HEK293T (cell line): ENCODE measurements at regions not wholly inside any gene's neighbourhood (a gene's known extent, or its start where the extent isn't known, plus 50 kb on each side); places are given as distances from the start of the nearest gene placed in this dataset.

Source experiments
- CTCF ChIA-PET: fragments of 350-600 bp; formaldehyde crosslinking; extraction: SDS; loops from one replicate; lab custom pipeline; 2021; ENCODE audit warnings: antibody characterized with exemption, inconsistent platforms; lab: Yijun Ruan, JAX
- POLR2A ChIA-PET: fragments of 350-600 bp; formaldehyde crosslinking; extraction: SDS; loops from one replicate; lab custom pipeline; 2020; ENCODE audit warnings: antibody characterized with exemption, inconsistent platforms; lab: Yijun Ruan, JAX
- DNase-seq: peaks from one replicate; pipeline ENCODE4 v3.0.0; 2012; ENCODE audit warnings: mixed read lengths; ENCODE audit errors: extremely low spot score
- ARNT ChIP-seq: fragments of 450-650 bp; IDR thresholded peaks from 2 replicates; pipeline ENCODE4 v1.6.1; 2017; ENCODE audit warnings: mild to moderate bottlenecking
- BHLHE40 ChIP-seq: fragments of 450-650 bp; IDR thresholded peaks from 2 replicates; pipeline ENCODE4 v1.6.1; 2016; ENCODE audit warnings: mild to moderate bottlenecking, moderate library complexity, borderline replicate concordance
- CTBP1 ChIP-seq: fragments of 450-650 bp; IDR thresholded peaks from 2 replicates; pipeline ENCODE4 v1.6.1; 2016; ENCODE audit warnings: borderline replicate concordance
- ELF4 ChIP-seq: fragments of 450-650 bp; IDR thresholded peaks from 2 replicates; pipeline ENCODE4 v1.6.1; 2017; ENCODE audit warnings: antibody characterized with exemption
- FOXA1 ChIP-seq: fragments of 450-650 bp; IDR thresholded peaks from 2 replicates; pipeline ENCODE4 v1.6.1; 2016; ENCODE audit warnings: mild to moderate bottlenecking
- FOXK2 ChIP-seq: fragments of 450-650 bp; IDR thresholded peaks from 2 replicates; pipeline ENCODE4 v1.6.1; 2016; ENCODE audit warnings: mild to moderate bottlenecking
- FOXM1 ChIP-seq: fragments of 450-650 bp; IDR thresholded peaks from 2 replicates; pipeline ENCODE4 v1.6.1; 2017; ENCODE audit warnings: mild to moderate bottlenecking, borderline replicate concordance
- HDGF ChIP-seq: fragments of 450-650 bp; IDR thresholded peaks from 2 replicates; pipeline ENCODE4 v1.6.1; 2017; ENCODE audit warnings: antibody characterized with exemption, borderline replicate concordance
- L3MBTL2 ChIP-seq: fragments of 450-650 bp; conservative IDR thresholded peaks from 2 replicates; pipeline ENCODE4 v1.6.1; 2016; ENCODE audit warnings: mild to moderate bottlenecking
- LEF1 ChIP-seq: fragments of 450-650 bp; IDR thresholded peaks from 2 replicates; pipeline ENCODE4 v1.6.1; 2017; ENCODE audit warnings: mild to moderate bottlenecking, borderline replicate concordance
- NFRKB ChIP-seq: fragments of 450-650 bp; IDR thresholded peaks from 2 replicates; pipeline ENCODE4 v1.6.1; 2016; ENCODE audit warnings: mild to moderate bottlenecking, moderate library complexity
- SP1 ChIP-seq: fragments of 450-650 bp; IDR thresholded peaks from 2 replicates; pipeline ENCODE4 v1.6.1; 2017
- SUZ12 ChIP-seq: fragments of 450-650 bp; IDR thresholded peaks from 2 replicates; pipeline ENCODE4 v1.6.1; 2016; ENCODE audit warnings: mild to moderate bottlenecking
- TARDBP ChIP-seq: fragments of 450-650 bp; IDR thresholded peaks from 2 replicates; pipeline ENCODE4 v1.6.1; 2016
- ZNF384 ChIP-seq: fragments of 450-650 bp; IDR thresholded peaks from 2 replicates; pipeline ENCODE4 v1.6.1; 2016
- TF ChIP-seq, protein P1 (sequence below): fragments of 450-650 bp; IDR thresholded peaks from 2 replicates; pipeline ENCODE4 v1.6.1; 2016

DNA sequence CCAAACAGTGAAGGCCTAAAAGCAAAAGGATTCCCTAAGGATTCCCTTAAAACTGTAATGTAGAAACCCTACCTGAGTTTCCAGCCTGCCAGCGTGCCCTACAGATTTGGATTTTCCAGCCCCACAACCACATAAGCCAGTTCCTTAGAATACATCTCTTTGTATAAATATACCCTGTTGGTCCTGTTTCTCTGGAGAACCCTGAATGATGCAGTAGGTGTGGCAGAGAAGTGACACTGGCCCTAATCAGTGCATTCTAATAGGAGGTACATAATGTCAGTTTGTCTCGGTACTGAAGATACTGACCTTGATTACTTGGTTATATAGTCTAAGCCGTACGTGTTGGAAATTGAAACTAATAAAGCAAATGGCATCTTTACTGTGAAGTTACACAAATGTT lies 707.8 kb upstream of the SLC35B3 start:
- CTCF ChIA-PET, result no interaction called here
- POLR2A ChIA-PET, result no interaction called here
- TF ChIP-seq ARNT (no peak), BHLHE40 (no peak)
- no peak for DNase-seq

DNA sequence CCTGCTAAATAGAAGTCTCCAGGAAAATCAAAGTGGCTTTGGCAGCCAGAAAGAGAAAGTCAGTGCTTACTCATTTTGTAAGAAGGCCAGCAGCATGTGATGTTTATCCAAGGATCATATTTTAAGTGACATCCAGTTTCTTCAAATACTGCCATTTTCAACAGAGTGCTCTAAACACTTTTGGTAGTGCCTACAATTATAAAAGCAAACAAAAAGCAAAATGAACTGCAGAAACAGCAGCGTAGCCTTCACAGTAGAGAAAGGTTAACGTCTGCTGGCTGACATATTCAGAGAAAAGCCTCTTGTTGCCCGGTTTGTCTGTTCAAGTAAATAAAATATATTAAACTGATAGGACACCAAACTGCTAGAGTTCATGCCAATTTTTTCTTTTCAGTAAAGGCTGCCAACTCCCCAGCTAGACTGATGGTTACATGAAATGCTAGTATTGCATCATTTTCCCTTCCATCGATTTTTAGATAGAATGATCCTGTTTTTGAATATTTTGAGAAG lies 705.7 kb upstream of the SLC35B3 start:
- CTCF ChIA-PET, result no interaction called here
- TF ChIP-seq SP1 (no peak), FOXK2 (no peak), BHLHE40 (no peak), SUZ12 (no peak), FOXM1 (no peak)
- TF ChIP-seq, protein P1, sequence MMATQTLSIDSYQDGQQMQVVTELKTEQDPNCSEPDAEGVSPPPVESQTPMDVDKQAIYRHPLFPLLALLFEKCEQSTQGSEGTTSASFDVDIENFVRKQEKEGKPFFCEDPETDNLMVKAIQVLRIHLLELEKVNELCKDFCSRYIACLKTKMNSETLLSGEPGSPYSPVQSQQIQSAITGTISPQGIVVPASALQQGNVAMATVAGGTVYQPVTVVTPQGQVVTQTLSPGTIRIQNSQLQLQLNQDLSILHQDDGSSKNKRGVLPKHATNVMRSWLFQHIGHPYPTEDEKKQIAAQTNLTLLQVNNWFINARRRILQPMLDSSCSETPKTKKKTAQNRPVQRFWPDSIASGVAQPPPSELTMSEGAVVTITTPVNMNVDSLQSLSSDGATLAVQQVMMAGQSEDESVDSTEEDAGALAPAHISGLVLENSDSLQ, result no peak
- no peak for DNase-seq
- POLR2A ChIA-PET, result no interaction called here

DNA sequence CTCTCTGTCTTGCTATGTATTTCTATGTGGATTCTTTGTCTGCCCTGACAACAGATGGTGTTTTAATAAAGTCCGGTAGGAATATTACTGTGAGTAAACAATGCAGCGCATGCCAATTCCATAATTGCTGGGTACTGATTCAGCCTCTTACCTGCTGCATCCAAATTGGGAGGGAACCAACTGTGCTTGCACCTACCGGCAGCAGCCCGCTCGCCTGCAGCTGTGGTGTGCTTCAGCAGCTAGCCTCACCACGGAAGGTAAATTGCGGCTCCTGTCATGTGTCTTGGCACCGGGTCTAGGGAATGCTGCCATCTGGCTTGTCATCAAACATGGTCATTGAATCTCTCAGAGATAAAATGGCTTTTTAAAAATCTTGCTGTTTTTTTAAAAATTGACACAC lies 704.8 kb upstream of the SLC35B3 start:
- DNase-seq, result no peak
- ChIA-PET POLR2A (no interaction called here), CTCF (no interaction called here)
- TF ChIP-seq ARNT, result no peak
- TF ChIP-seq LEF1, result no peak
- no peak for TF ChIP-seq SUZ12
- no peak for TF ChIP-seq ZNF384
- TF ChIP-seq FOXA1, result no peak
- TF ChIP-seq ELF4, result no peak
- TF ChIP-seq L3MBTL2, result no peak
- TF ChIP-seq FOXM1, result no peak
- TF ChIP-seq, protein P1, result no peak
- no peak for TF ChIP-seq CTBP1
- no peak for TF ChIP-seq HDGF
- no peak for TF ChIP-seq TARDBP
- TF ChIP-seq FOXK2, result no peak

DNA sequence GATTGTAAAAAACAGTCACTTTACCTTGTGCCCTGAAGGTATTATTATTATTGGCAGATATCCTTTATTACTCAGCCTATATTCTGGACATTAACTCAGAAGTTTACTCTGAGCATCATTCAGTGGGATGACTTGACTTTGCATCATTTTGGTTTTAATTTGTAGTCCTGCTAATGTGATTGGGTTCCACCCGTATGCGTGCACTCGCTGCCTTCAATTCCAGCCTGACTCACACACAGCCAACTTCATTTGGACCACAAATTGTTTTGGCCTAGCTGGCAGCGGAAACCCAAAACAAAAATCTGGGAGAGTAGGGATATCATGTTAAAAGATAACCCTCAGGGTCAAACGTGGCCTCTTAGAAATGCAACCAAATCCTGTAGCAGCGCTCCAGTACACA lies 704.4 kb upstream of the SLC35B3 start:
- CTCF ChIA-PET, result no interaction called here
- no peak for TF ChIP-seq ZNF384
- no peak for TF ChIP-seq HDGF
- TF ChIP-seq SP1, result no peak
- TF ChIP-seq TARDBP, result no peak
- TF ChIP-seq FOXA1, result no peak
- no peak for TF ChIP-seq NFRKB
- TF ChIP-seq FOXK2, result no peak
- TF ChIP-seq LEF1, result no peak
- no peak for TF ChIP-seq BHLHE40
- TF ChIP-seq L3MBTL2, result no peak
- TF ChIP-seq SUZ12, result no peak
- TF ChIP-seq, protein P1, result no peak
- no peak for TF ChIP-seq FOXM1
- no peak for TF ChIP-seq CTBP1
- TF ChIP-seq ELF4, result no peak
- no peak for TF ChIP-seq ARNT
- no peak for DNase-seq
- POLR2A ChIA-PET, result no interaction called here

DNA sequence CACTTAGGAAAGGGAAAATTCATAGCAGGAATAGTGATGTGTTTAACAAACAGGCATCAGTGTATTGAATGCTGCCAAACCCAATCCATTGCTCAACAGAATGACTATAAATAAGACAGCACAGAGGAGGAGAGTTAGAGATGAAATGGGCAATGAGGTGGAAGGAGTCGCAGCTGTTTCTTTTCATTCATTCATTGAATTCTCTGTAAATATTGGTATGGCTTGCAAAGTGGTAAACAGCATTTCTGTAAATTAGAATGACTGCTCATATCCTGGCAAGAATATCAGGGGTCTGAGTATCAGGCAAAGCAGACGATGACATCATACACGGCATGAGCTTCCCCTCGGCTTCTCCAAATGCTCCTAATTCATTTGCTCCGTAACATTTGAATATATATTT lies 703.6 kb upstream of the SLC35B3 start:
- CTCF ChIA-PET, result no interaction called here

DNA sequence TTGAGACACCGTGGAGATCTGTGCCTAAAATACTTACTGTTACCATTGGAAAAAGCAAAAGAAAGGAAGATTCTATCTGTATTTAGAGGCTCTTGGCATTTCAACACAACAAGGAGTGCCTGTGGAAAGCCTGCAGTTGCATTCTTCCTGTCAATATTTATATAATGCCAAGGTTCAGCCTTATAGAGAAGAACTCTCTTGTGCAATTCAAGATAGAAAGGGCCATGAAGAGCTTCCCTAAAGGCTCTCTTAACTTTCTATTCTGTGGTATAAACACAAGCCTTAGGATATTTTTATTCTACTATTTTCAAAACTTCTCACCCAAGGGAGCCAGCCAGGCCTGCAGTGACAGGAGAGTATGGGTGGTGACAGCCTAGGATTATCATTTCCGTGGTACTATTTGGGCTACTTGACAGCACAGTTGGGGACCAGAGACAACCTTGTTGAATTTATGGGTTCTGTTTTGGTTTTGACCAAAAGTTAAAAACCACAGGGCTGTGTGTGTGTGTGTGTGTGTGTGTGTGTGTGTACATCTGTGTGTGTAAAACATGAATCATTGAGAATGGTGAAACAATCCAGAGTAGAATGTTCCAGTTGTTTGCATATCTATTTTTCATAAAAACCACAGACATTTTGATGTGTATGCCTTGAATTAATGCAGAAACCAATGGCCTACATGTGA lies 700.9 kb upstream of the SLC35B3 start:
- CTCF ChIA-PET, result no interaction called here
- no peak for DNase-seq
- POLR2A ChIA-PET, result no interaction called here

More for the DNA sequence above, 703.6 kb upstream of the SLC35B3 start:
- TF ChIP-seq, protein P1, result no peak
- no peak for TF ChIP-seq LEF1
- TF ChIP-seq NFRKB, result no peak
- TF ChIP-seq SP1, result no peak
- TF ChIP-seq FOXM1, result no peak
- no peak for TF ChIP-seq ZNF384
- POLR2A ChIA-PET, result no interaction called here
- no peak for DNase-seq

More for the DNA sequence above, 700.9 kb upstream of the SLC35B3 start:
- TF ChIP-seq FOXK2 (no peak), SP1 (no peak), ZNF384 (no peak), FOXA1 (no peak), SUZ12 (no peak), LEF1 (no peak), BHLHE40 (no peak), CTBP1 (no peak), NFRKB (no peak), L3MBTL2 (no peak), FOXM1 (no peak), TARDBP (no peak), HDGF (no peak), ARNT (no peak)
- TF ChIP-seq, protein P1, result no peak
